HG02798 (cell line): ENCODE measurements at regions not wholly inside any gene's neighbourhood (a gene's known extent, or its start where the extent isn't known, plus 50 kb on each side); places are given as distances from the start of the nearest gene placed in this dataset.
"Not testable (repeated sequence)": the region's sequence is repeated elsewhere in the genome, so short reads cannot be mapped to it uniquely, and the experiment has no call there.

ENCODE experiments used
- ATAC-seq: cut with Tn5 transposase; IDR thresholded peaks from one replicate; pipeline ENCODE4 v1.9.1; 2021; ENCODE audit warnings: mild to moderate bottlenecking; ENCODE audit not compliant: unreplicated experiment, poor library complexity

GRCh38 chr13:80871481-80871880 is 530.6 kb upstream of the SPRY2 start:
- no peak for ATAC-seq

GRCh38 chr13:80870186-80870585 is 529.3 kb upstream of the SPRY2 start:
- no peak for ATAC-seq

GRCh38 chr13:80866921-80867320 is 526.0 kb upstream of the SPRY2 start:
- ATAC-seq: no peak

- no peak for ATAC-seq
Observed at GRCh38 chr13:80865329-80865728, 524.4 kb upstream of the SPRY2 start.

- ATAC-seq: no peak
Observed at GRCh38 chr13:80862456-80862855, 521.5 kb upstream of the SPRY2 start.

- no peak for ATAC-seq
Observed at GRCh38 chr13:80860845-80861244, 519.9 kb upstream of the SPRY2 start.

- no peak for ATAC-seq
Observed at GRCh38 chr13:80858131-80858530, 517.2 kb upstream of the SPRY2 start.

GRCh38 chr13:80857321-80857720 is 516.4 kb upstream of the SPRY2 start:
- ATAC-seq: no peak

- no peak for ATAC-seq
Observed at GRCh38 chr13:80850771-80851170, 509.8 kb upstream of the SPRY2 start.

GRCh38 chr13:80844164-80844563 is 503.2 kb upstream of the SPRY2 start:
- ATAC-seq: no peak

GRCh38 chr13:80841414-80841813 is 500.5 kb upstream of the SPRY2 start:
- ATAC-seq: no peak

GRCh38 chr13:80840316-80840976 is 499.5 kb upstream of the SPRY2 start:
- no peak for ATAC-seq

GRCh38 chr13:80835902-80836301 is 495.0 kb upstream of the SPRY2 start:
- no peak for ATAC-seq

GRCh38 chr13:80830431-80830830 is 489.5 kb upstream of the SPRY2 start:
- ATAC-seq: no peak

- no peak for ATAC-seq
Observed at GRCh38 chr13:80828759-80829158, 487.8 kb upstream of the SPRY2 start.

GRCh38 chr13:80825276-80825675 is 484.4 kb upstream of the SPRY2 start:
- no peak for ATAC-seq

- no peak for ATAC-seq
Observed at GRCh38 chr13:80824229-80824628, 483.3 kb upstream of the SPRY2 start.

GRCh38 chr13:80823472-80823871 is 482.5 kb upstream of the SPRY2 start:
- ATAC-seq: no peak

- ATAC-seq: no peak
Observed at GRCh38 chr13:80821466-80821865, 480.5 kb upstream of the SPRY2 start.

- no peak for ATAC-seq
Observed at GRCh38 chr13:80817979-80818378, 477.1 kb upstream of the SPRY2 start.

- ATAC-seq: no peak
Observed at GRCh38 chr13:80814541-80814940, 473.6 kb upstream of the SPRY2 start.

- ATAC-seq: not testable (repeated sequence)
Observed at GRCh38 chr13:80810294-80810693, 469.4 kb upstream of the SPRY2 start.

GRCh38 chr13:80802946-80803345 is 462.0 kb upstream of the SPRY2 start:
- ATAC-seq: no peak
